ENCODE measurements at regions not wholly inside any gene's neighbourhood (a gene's known extent, or its start where the extent isn't known, plus 50 kb on each side); places are given as distances from the start of the nearest gene placed in this dataset.
"Not testable (repeated sequence)": the region's sequence is repeated elsewhere in the genome, so short reads cannot be mapped to it uniquely, and the experiment has no call there.

DNA sequence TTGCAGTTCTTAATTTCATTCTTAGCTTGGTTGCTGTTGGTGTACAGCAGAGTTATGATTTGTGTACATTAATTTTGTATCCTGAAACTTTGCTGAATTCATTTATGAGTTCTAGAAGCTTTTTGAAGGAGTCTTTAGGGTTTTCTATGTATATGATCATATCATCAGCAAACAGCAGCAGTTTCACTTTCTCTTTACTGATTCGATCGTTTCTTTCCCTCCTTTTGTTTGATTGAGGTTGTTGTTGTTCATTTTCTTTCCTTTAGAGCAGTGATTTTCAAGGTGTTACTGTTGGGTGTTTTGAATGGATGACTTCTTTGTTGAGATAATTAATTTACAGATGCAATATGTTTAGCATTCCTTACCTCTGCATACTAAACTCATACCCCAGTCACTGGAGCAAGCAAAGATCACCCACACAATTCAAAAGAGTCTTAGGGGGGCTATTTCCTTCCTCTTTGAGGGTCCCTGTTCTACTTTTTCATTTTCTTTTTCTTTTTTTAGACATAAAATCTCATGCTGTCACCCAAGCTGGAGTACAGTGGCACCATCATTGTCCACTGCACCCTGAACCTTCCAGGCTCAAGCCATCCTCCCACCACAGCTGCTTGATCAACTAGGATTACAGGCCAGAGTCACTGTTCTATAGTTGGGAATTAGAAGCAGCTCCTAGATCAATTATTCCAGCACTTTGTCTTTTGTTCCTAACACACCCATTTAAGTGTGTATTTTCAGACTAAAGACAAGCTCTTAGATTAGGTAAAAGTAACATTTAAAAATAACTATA lies 115.8 kb upstream of the GPR39 start:
- H3K27ac Mint-ChIP-seq, ATAC-seq: not testable (repeated sequence)

DNA sequence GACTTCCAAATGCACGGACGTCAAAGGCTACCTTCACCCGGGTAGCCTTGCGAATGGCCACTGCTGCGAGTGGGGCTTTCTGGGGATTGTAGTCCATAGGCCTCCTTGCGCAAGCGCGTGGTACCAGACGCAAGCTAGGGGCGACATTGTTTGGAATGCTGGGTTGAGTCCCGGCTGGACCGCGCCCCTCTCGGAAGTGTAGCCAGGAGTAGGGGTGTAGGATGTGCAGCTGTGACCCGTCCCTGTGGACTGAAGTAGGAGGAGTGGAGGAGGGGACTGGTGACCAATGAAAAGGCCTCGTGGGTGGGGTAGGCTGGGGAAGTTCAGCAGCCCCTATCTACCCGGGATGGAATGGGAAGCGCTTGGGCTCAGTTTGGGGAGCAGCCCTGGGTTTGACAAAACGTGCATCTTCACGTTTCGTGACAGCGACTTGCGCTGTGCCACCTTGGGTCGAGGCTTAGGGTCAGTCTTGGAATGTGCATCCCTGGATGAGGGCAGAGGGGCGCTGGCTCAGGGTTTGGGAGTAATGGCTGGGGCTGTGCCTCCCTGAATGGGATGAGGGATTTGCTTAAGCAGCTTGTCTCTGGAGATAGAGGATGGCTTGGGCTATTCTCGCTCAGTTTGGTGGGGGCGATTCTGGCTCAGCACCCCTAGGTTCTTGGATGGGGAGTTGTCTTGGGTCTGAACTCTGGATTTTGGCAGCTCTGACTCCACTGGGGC lies 111.8 kb upstream of the GPR39 start:
- 13% methylated on average over 25 of the region's 27 CpGs for WGBS (ENCODE audit: insufficient coverage)
- H3K4me3 Mint-ChIP-seq; H3K36me3 Mint-ChIP-seq; H3K4me1 ChIP-seq (ENCODE audit: control insufficient read depth, insufficient read depth, low read length); intact Hi-C loops (cut with micrococcal nuclease); H3K4me3 ChIP-seq (ENCODE audit: low read length); H3K36me3 ChIP-seq (ENCODE audit: control insufficient read depth, insufficient read depth, low read length); H3K27me3 Mint-ChIP-seq (ENCODE audit: low read depth in 2 of 2); H3K27ac Mint-ChIP-seq; H3K27me3 ChIP-seq (ENCODE audit: control insufficient read depth, insufficient read depth, low read length); H3K27ac ChIP-seq (ENCODE audit: low read length); H3K4me1 Mint-ChIP-seq; DNase-seq; H3K9me3 ChIP-seq (ENCODE audit: control insufficient read depth, insufficient read depth, low read length); H3K9me3 Mint-ChIP-seq; ATAC-seq: not testable (repeated sequence)

More for the DNA sequence above, 115.8 kb upstream of the GPR39 start:
- H3K27me3 ChIP-seq (ENCODE audit: control insufficient read depth, insufficient read depth, low read length); H3K4me1 Mint-ChIP-seq; H3K9me3 Mint-ChIP-seq; H3K36me3 Mint-ChIP-seq; H3K27ac ChIP-seq (ENCODE audit: low read length); intact Hi-C loops (cut with micrococcal nuclease); H3K27me3 Mint-ChIP-seq (ENCODE audit: low read depth in 2 of 2); H3K36me3 ChIP-seq (ENCODE audit: control insufficient read depth, insufficient read depth, low read length); DNase-seq; H3K4me3 ChIP-seq (ENCODE audit: low read length); H3K9me3 ChIP-seq (ENCODE audit: control insufficient read depth, insufficient read depth, low read length); H3K4me1 ChIP-seq (ENCODE audit: control insufficient read depth, insufficient read depth, low read length): not testable (repeated sequence)
- peak overlapping the region; percentile 31 for H3K4me3 Mint-ChIP-seq
- no CpG with 5 or more reads among the region's 2 CpGs for WGBS (ENCODE audit: insufficient coverage)

- H3K9me3 ChIP-seq (ENCODE audit: control insufficient read depth, insufficient read depth, low read length); H3K27me3 Mint-ChIP-seq (ENCODE audit: low read depth in 2 of 2); H3K4me3 Mint-ChIP-seq; H3K27ac Mint-ChIP-seq; H3K27ac ChIP-seq (ENCODE audit: low read length); H3K27me3 ChIP-seq (ENCODE audit: control insufficient read depth, insufficient read depth, low read length); intact Hi-C loops (cut with micrococcal nuclease); H3K36me3 Mint-ChIP-seq; H3K4me1 Mint-ChIP-seq; ATAC-seq; H3K36me3 ChIP-seq (ENCODE audit: control insufficient read depth, insufficient read depth, low read length); DNase-seq; H3K4me3 ChIP-seq (ENCODE audit: low read length); H3K4me1 ChIP-seq (ENCODE audit: control insufficient read depth, insufficient read depth, low read length); H3K9me3 Mint-ChIP-seq: not testable (repeated sequence)
- WGBS (ENCODE audit: insufficient coverage) = no CpG with 5 or more reads among the region's 2 CpGs
Measured at GRCh38 chr2:132307613-132308198, 108.9 kb upstream of the GPR39 start.

DNA sequence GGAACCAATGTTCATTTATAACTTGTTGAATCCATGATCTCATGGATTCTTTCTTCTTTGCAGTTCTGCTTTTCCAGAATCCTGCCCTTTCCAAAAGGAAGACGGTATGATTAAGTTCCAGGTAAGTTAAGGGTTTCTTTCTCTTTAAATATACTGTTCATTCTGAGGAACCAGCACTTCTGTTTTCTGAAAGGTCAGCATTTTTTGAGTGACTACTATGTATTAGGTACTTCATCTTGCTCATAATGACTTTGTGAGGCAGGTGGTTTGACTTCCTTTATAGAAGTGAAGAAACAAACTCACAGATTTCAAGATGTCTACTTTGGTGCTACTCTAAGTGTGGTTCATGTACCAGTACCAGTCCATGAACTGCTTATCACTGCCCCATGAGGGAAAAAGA lies 107.4 kb upstream of the GPR39 start:
- H3K9me3 ChIP-seq (ENCODE audit: control insufficient read depth, insufficient read depth, low read length); H3K4me1 ChIP-seq (ENCODE audit: control insufficient read depth, insufficient read depth, low read length); H3K27ac ChIP-seq (ENCODE audit: low read length); ATAC-seq; H3K27me3 ChIP-seq (ENCODE audit: control insufficient read depth, insufficient read depth, low read length); DNase-seq; H3K27me3 Mint-ChIP-seq (ENCODE audit: low read depth in 2 of 2); H3K4me1 Mint-ChIP-seq; H3K9me3 Mint-ChIP-seq; intact Hi-C loops (cut with micrococcal nuclease); H3K4me3 ChIP-seq (ENCODE audit: low read length); H3K36me3 Mint-ChIP-seq; H3K4me3 Mint-ChIP-seq; H3K36me3 ChIP-seq (ENCODE audit: control insufficient read depth, insufficient read depth, low read length); H3K27ac Mint-ChIP-seq: not testable (repeated sequence)
- 80% methylated on average over 1 of the region's 1 CpG for WGBS (ENCODE audit: insufficient coverage)

DNA sequence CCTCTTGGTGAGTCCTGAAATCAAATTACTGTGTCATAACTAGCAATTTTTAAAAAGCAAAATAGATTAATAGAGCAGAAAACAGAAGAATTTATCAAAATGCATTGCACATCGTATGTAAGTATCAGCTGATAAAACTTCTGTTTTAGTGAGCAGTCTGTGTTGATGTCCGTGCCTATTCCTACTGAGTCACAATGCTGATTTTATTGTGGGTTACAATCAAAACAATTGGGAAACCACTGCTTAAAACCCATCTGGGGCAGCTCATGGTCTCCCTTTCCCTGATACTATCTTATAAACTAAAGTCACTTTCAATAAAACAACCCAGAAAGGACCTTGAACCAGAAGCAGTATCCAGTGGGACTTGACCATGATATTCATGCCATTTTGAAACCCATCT lies 101.1 kb upstream of the GPR39 start:
- WGBS (ENCODE audit: insufficient coverage) = 82% methylated on average over 2 of the region's 2 CpGs

GRCh38 chr2:132317026-132317680 lies 99.5 kb upstream of the GPR39 start:
- H3K27me3 ChIP-seq (ENCODE audit: control insufficient read depth, insufficient read depth, low read length); H3K27ac ChIP-seq (ENCODE audit: low read length); H3K36me3 Mint-ChIP-seq; H3K9me3 Mint-ChIP-seq; H3K27ac Mint-ChIP-seq; H3K4me1 ChIP-seq (ENCODE audit: control insufficient read depth, insufficient read depth, low read length); H3K4me1 Mint-ChIP-seq; H3K4me3 ChIP-seq (ENCODE audit: low read length); DNase-seq; H3K4me3 Mint-ChIP-seq; H3K9me3 ChIP-seq (ENCODE audit: control insufficient read depth, insufficient read depth, low read length); ATAC-seq; H3K36me3 ChIP-seq (ENCODE audit: control insufficient read depth, insufficient read depth, low read length); intact Hi-C loops (cut with micrococcal nuclease); H3K27me3 Mint-ChIP-seq (ENCODE audit: low read depth in 2 of 2): not testable (repeated sequence)
- WGBS (ENCODE audit: insufficient coverage) = 91% methylated on average over 5 of the region's 6 CpGs

More for the DNA sequence above, 101.1 kb upstream of the GPR39 start:
- H3K4me1 Mint-ChIP-seq; ATAC-seq; H3K4me3 Mint-ChIP-seq; H3K27me3 Mint-ChIP-seq (ENCODE audit: low read depth in 2 of 2); H3K27ac Mint-ChIP-seq; H3K9me3 ChIP-seq (ENCODE audit: control insufficient read depth, insufficient read depth, low read length); intact Hi-C loops (cut with micrococcal nuclease); H3K36me3 Mint-ChIP-seq; DNase-seq; H3K36me3 ChIP-seq (ENCODE audit: control insufficient read depth, insufficient read depth, low read length); H3K27ac ChIP-seq (ENCODE audit: low read length); H3K27me3 ChIP-seq (ENCODE audit: control insufficient read depth, insufficient read depth, low read length); H3K4me3 ChIP-seq (ENCODE audit: low read length); H3K9me3 Mint-ChIP-seq; H3K4me1 ChIP-seq (ENCODE audit: control insufficient read depth, insufficient read depth, low read length): not testable (repeated sequence)

DNA sequence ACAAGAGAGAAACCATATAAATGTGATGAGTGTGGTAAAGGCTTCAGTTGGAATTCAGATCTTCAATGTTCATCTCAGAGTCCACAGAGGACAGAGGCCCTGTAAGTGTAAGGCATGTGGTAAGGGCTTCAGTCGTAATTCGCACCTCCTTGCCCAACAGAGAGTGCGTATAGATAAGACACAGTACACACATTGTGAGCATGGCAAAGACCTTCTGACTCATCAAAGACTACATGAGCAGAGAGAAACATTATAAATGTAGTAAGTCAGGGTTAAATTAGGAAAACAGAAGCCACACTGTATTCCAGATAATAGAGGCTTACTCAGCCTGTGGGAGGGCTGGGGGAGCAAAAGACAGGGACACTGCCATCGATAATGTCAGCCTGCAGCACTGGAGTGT lies 98.1 kb upstream of the GPR39 start:
- H3K4me1 Mint-ChIP-seq; H3K27me3 Mint-ChIP-seq (ENCODE audit: low read depth in 2 of 2); intact Hi-C loops (cut with micrococcal nuclease); H3K9me3 Mint-ChIP-seq; H3K27ac Mint-ChIP-seq; H3K4me1 ChIP-seq (ENCODE audit: control insufficient read depth, insufficient read depth, low read length); H3K36me3 Mint-ChIP-seq; H3K27ac ChIP-seq (ENCODE audit: low read length); ATAC-seq; H3K9me3 ChIP-seq (ENCODE audit: control insufficient read depth, insufficient read depth, low read length); H3K4me3 Mint-ChIP-seq; DNase-seq; H3K4me3 ChIP-seq (ENCODE audit: low read length); H3K36me3 ChIP-seq (ENCODE audit: control insufficient read depth, insufficient read depth, low read length); H3K27me3 ChIP-seq (ENCODE audit: control insufficient read depth, insufficient read depth, low read length): not testable (repeated sequence)
- 87% methylated on average over 4 of the region's 4 CpGs for WGBS (ENCODE audit: insufficient coverage)

Data from natural killer cell (primary cell).